ENCODE measurements at regions not wholly inside any gene's neighbourhood (a gene's known extent, or its start where the extent isn't known, plus 50 kb on each side); places are given as distances from the start of the nearest gene placed in this dataset.

DNA sequence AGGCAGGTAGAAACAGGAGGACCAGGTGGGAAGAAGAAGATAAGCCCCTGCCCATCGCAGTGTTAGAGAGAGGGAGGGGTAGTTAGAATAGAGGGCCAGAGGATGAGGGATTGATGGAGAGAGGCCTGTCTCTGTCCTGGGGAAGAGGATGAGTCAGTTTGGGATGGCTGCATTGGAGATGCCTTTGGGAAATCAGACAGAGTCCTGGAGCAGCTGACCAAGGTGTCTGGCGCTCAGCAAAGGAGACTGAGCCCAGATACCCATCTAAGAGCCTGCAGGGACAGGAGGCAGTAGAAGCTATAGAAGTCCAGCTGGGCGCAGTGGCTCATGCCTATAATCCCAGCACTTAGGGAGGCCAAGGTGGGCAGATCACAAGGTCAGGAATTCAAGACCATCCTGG, 177.8 kb upstream of the HAAO start:
- H3K9me3 Mint-ChIP-seq: no peaks in the 10 kb centered on the region
- no peaks in the 10 kb centered on the region for H3K27me3 ChIP-seq (ENCODE audit: insufficient read depth)
- H3K36me3 Mint-ChIP-seq (ENCODE audit: low read depth): no peaks in the 10 kb centered on the region; the same call in 2 of the 3 replicates
- DNase-seq (ENCODE audit: low spot score): no peak
- H3K4me3 Mint-ChIP-seq: no peak overlapping the region
- H3K4me1 Mint-ChIP-seq: peaks cover 12% of the 10 kb centered on the region
- no peak overlapping the region for H3K4me3 ChIP-seq
- H3K27me3 Mint-ChIP-seq (ENCODE audit: insufficient read depth, low read depth, poor library complexity): peaks cover 11% of the 10 kb centered on the region
- H4K20me1 ChIP-seq (replicated peaks; ENCODE audit: insufficient read depth): no peaks in the 10 kb centered on the region
- no peak overlapping the region for H2AFZ ChIP-seq
- TF ChIP-seq JUNB (IDR thresholded peaks at IDR 0.05; ENCODE audit: unreplicated experiment) (no peak), ZNF114 (CRISPR knock-in tag; IDR thresholded peaks at IDR 0.05) (no peak), ETS1 (IDR thresholded peaks at IDR 0.05) (no peak), CREB1 (CRISPR knock-in tag; IDR thresholded peaks at IDR 0.05; ENCODE audit: low read depth) (no peak), POLR2AphosphoS5 (IDR thresholded peaks at IDR 0.05; ENCODE audit: low read depth) (no peak), EZH2 (IDR thresholded peaks at IDR 0.05; ENCODE audit: low read depth, unreplicated experiment) (no peak), NANOG (IDR thresholded peaks at IDR 0.05; ENCODE audit: borderline replicate concordance) (no peak), ZNF331 (CRISPR knock-in tag; IDR thresholded peaks at IDR 0.05; ENCODE audit: low read depth) (no peak), EZH2phosphoT487 (IDR thresholded peaks at IDR 0.05; ENCODE audit: unreplicated experiment) (no peak)
- TF ChIP-seq, protein P1, sequence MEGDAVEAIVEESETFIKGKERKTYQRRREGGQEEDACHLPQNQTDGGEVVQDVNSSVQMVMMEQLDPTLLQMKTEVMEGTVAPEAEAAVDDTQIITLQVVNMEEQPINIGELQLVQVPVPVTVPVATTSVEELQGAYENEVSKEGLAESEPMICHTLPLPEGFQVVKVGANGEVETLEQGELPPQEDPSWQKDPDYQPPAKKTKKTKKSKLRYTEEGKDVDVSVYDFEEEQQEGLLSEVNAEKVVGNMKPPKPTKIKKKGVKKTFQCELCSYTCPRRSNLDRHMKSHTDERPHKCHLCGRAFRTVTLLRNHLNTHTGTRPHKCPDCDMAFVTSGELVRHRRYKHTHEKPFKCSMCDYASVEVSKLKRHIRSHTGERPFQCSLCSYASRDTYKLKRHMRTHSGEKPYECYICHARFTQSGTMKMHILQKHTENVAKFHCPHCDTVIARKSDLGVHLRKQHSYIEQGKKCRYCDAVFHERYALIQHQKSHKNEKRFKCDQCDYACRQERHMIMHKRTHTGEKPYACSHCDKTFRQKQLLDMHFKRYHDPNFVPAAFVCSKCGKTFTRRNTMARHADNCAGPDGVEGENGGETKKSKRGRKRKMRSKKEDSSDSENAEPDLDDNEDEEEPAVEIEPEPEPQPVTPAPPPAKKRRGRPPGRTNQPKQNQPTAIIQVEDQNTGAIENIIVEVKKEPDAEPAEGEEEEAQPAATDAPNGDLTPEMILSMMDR (conservative IDR thresholded peaks at IDR 0.05; ENCODE audit: low read depth in 2 of 2): no peak
- no peaks in the 10 kb centered on the region for H3K36me3 ChIP-seq (ENCODE audit: insufficient read depth)
- H3K27ac ChIP-seq (ENCODE audit: low read depth): no peak overlapping the region
- H3K27ac Mint-ChIP-seq: no peak overlapping the region
- peaks cover 7% of the 10 kb centered on the region; the same call in 1 of the 2 replicates for H3K4me1 ChIP-seq (ENCODE audit: insufficient read depth)
- ATAC-seq: no peak
- no peaks in the 10 kb centered on the region for H3K9me2 ChIP-seq (ENCODE audit: insufficient read depth)
- no peaks in the 10 kb centered on the region for H3K79me2 ChIP-seq (replicated peaks; ENCODE audit: insufficient read depth)
- H3F3A ChIP-seq (replicated peaks; ENCODE audit: low read depth): no peaks in the 10 kb centered on the region
- no peak overlapping the region for H3K4me2 ChIP-seq

GRCh38 chr2:42969231-42970150, 177.1 kb upstream of the HAAO start:
- Histone ChIP-seq H3K79me2 (replicated peaks; ENCODE audit: insufficient read depth) (no peaks in the 10 kb centered on the region), H3K27ac (ENCODE audit: low read depth) (no peak overlapping the region), H3K36me3 (ENCODE audit: insufficient read depth) (no peaks in the 10 kb centered on the region), H3K9me2 (ENCODE audit: insufficient read depth) (no peaks in the 10 kb centered on the region), H3K4me2 (no peak overlapping the region), H2AFZ (no peak overlapping the region), H3F3A (replicated peaks; ENCODE audit: low read depth) (no peaks in the 10 kb centered on the region), H3K4me1 (ENCODE audit: insufficient read depth) (peaks cover 2% of the 10 kb centered on the region; the same call in 1 of the 2 replicates), H3K27me3 (ENCODE audit: insufficient read depth) (no peaks in the 10 kb centered on the region), H3K4me3 (no peak overlapping the region), H4K20me1 (replicated peaks; ENCODE audit: insufficient read depth) (no peaks in the 10 kb centered on the region)
- peaks cover 11% of the 10 kb centered on the region for H3K27me3 Mint-ChIP-seq (ENCODE audit: insufficient read depth, low read depth, poor library complexity)
- H3K4me1 Mint-ChIP-seq: peaks cover 10% of the 10 kb centered on the region
- H3K4me3 Mint-ChIP-seq: no peak overlapping the region
- no peaks in the 10 kb centered on the region; the same call in 2 of the 3 replicates for H3K36me3 Mint-ChIP-seq (ENCODE audit: low read depth)
- no peak overlapping the region for H3K27ac Mint-ChIP-seq
- ATAC-seq: no peak
- no peaks in the 10 kb centered on the region for H3K9me3 Mint-ChIP-seq
- no peak for DNase-seq (ENCODE audit: low spot score)
- TF ChIP-seq NANOG (IDR thresholded peaks at IDR 0.05; ENCODE audit: borderline replicate concordance) (no peak), JUNB (IDR thresholded peaks at IDR 0.05; ENCODE audit: unreplicated experiment) (no peak), CREB1 (CRISPR knock-in tag; IDR thresholded peaks at IDR 0.05; ENCODE audit: low read depth) (no peak), EZH2phosphoT487 (IDR thresholded peaks at IDR 0.05; ENCODE audit: unreplicated experiment) (no peak), EZH2 (IDR thresholded peaks at IDR 0.05; ENCODE audit: low read depth, unreplicated experiment) (no peak)
- TF ChIP-seq, protein P2, sequence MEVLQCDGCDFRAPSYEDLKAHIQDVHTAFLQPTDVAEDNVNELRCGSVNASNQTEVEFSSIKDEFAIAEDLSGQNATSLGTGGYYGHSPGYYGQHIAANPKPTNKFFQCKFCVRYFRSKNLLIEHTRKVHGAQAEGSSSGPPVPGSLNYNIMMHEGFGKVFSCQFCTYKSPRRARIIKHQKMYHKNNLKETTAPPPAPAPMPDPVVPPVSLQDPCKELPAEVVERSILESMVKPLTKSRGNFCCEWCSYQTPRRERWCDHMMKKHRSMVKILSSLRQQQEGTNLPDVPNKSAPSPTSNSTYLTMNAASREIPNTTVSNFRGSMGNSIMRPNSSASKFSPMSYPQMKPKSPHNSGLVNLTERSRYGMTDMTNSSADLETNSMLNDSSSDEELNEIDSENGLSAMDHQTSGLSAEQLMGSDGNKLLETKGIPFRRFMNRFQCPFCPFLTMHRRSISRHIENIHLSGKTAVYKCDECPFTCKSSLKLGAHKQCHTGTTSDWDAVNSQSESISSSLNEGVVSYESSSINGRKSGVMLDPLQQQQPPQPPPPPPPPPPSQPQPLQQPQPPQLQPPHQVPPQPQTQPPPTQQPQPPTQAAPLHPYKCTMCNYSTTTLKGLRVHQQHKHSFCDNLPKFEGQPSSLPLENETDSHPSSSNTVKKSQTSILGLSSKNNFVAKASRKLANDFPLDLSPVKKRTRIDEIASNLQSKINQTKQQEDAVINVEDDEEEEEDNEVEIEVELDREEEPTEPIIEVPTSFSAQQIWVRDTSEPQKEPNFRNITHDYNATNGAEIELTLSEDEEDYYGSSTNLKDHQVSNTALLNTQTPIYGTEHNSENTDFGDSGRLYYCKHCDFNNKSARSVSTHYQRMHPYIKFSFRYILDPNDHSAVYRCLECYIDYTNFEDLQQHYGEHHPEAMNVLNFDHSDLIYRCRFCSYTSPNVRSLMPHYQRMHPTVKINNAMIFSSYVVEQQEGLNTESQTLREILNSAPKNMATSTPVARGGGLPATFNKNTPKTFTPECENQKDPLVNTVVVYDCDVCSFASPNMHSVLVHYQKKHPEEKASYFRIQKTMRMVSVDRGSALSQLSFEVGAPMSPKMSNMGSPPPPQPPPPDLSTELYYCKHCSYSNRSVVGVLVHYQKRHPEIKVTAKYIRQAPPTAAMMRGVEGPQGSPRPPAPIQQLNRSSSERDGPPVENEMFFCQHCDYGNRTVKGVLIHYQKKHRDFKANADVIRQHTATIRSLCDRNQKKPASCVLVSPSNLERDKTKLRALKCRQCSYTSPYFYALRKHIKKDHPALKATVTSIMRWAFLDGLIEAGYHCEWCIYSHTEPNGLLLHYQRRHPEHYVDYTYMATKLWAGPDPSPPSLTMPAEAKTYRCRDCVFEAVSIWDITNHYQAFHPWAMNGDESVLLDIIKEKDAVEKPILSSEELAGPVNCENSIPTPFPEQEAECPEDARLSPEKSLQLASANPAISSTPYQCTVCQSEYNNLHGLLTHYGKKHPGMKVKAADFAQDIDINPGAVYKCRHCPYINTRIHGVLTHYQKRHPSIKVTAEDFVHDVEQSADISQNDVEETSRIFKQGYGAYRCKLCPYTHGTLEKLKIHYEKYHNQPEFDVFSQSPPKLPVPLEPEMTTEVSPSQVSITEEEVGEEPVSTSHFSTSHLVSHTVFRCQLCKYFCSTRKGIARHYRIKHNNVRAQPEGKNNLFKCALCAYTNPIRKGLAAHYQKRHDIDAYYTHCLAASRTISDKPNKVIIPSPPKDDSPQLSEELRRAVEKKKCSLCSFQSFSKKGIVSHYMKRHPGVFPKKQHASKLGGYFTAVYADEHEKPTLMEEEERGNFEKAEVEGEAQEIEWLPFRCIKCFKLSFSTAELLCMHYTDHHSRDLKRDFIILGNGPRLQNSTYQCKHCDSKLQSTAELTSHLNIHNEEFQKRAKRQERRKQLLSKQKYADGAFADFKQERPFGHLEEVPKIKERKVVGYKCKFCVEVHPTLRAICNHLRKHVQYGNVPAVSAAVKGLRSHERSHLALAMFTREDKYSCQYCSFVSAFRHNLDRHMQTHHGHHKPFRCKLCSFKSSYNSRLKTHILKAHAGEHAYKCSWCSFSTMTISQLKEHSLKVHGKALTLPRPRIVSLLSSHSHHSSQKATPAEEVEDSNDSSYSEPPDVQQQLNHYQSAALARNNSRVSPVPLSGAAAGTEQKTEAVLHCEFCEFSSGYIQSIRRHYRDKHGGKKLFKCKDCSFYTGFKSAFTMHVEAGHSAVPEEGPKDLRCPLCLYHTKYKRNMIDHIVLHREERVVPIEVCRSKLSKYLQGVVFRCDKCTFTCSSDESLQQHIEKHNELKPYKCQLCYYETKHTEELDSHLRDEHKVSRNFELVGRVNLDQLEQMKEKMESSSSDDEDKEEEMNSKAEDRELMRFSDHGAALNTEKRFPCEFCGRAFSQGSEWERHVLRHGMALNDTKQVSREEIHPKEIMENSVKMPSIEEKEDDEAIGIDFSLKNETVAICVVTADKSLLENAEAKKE (CRISPR knock-in tag; IDR thresholded peaks at IDR 0.05): no peak

Measured in GM23338 (cell line).